HUES6 (cell line): ENCODE measurements at regions not wholly inside any gene's neighbourhood (a gene's known extent, or its start where the extent isn't known, plus 50 kb on each side); places are given as distances from the start of the nearest gene placed in this dataset.

Experiments
- H3K27ac ChIP-seq: 2 replicates; pipeline ENCODE4 v1.7.0; 2013; ENCODE audit warnings: low read depth, mild to moderate bottlenecking, low read length, inconsistent platforms
- H3K27me3 ChIP-seq: 2 replicates; pipeline ENCODE4 v1.6.1; 2013; ENCODE audit warnings: low read length; ENCODE audit not compliant: control insufficient read depth, insufficient read depth
- H3K36me3 ChIP-seq: 2 replicates; pipeline ENCODE4 v1.6.1; 2013; ENCODE audit warnings: low read length; ENCODE audit not compliant: control insufficient read depth, insufficient read depth
- H3K4me1 ChIP-seq: 2 replicates; pipeline ENCODE4 v1.6.1; 2013; ENCODE audit warnings: low read length; ENCODE audit not compliant: control insufficient read depth, insufficient read depth
- H3K4me3 ChIP-seq: 2 replicates; pipeline ENCODE4 v1.5.1; 2013; ENCODE audit warnings: low read depth, low read length
- H3K9ac ChIP-seq: one replicate; pipeline ENCODE4 v1.6.1; 2013; ENCODE audit warnings: mild to moderate bottlenecking, low read length
- H3K9me3 ChIP-seq: 2 replicates; pipeline ENCODE4 v1.6.1; 2013; ENCODE audit warnings: low read depth, low read length; ENCODE audit not compliant: control insufficient read depth, insufficient read depth

GRCh38 chr20:10954908-10955580, 281.2 kb upstream of the JAG1 start:
- Histone ChIP-seq H3K9ac (no peak overlapping the region), H3K36me3 (no peaks in the 10 kb centered on the region), H3K27me3 (no peaks in the 10 kb centered on the region), H3K27ac (no peak overlapping the region), H3K4me1 (0 out of 2 replicates have a peak, but pooled peaks cover 1% of the 10 kb centered on the region), H3K9me3 (no peaks in the 10 kb centered on the region), H3K4me3 (no peak overlapping the region)

- Histone ChIP-seq H3K27me3 (no peaks in the 10 kb centered on the region), H3K36me3 (no peaks in the 10 kb centered on the region), H3K4me1 (no peaks in the 10 kb centered on the region), H3K4me3 (no peak overlapping the region), H3K9ac (no peak overlapping the region), H3K9me3 (no peaks in the 10 kb centered on the region), H3K27ac (no peak overlapping the region)
Measured at GRCh38 chr20:10958279-10958678, 284.5 kb upstream of the JAG1 start.

- Histone ChIP-seq H3K4me1 (no peaks in the 10 kb centered on the region), H3K9me3 (no peaks in the 10 kb centered on the region), H3K27ac (no peak overlapping the region), H3K36me3 (no peaks in the 10 kb centered on the region), H3K9ac (no peak overlapping the region), H3K4me3 (no peak overlapping the region), H3K27me3 (no peaks in the 10 kb centered on the region)
Measured at GRCh38 chr20:10960416-10960815, 286.6 kb upstream of the JAG1 start.

GRCh38 chr20:10961651-10962288, 288.0 kb upstream of the JAG1 start:
- no peaks in the 10 kb centered on the region for H3K27me3 ChIP-seq
- no peaks in the 10 kb centered on the region for H3K4me1 ChIP-seq
- no peak overlapping the region for H3K4me3 ChIP-seq
- no peaks in the 10 kb centered on the region for H3K9me3 ChIP-seq
- H3K9ac ChIP-seq = no peak overlapping the region
- no peaks in the 10 kb centered on the region for H3K36me3 ChIP-seq
- no peak overlapping the region for H3K27ac ChIP-seq

- no peak overlapping the region for H3K4me3 ChIP-seq
- no peak overlapping the region for H3K27ac ChIP-seq
- no peaks in the 10 kb centered on the region for H3K27me3 ChIP-seq
- H3K4me1 ChIP-seq = no peaks in the 10 kb centered on the region
- H3K36me3 ChIP-seq = no peaks in the 10 kb centered on the region
- no peaks in the 10 kb centered on the region for H3K9me3 ChIP-seq
- H3K9ac ChIP-seq = no peak overlapping the region
Measured at GRCh38 chr20:10962937-10963336, 289.1 kb upstream of the JAG1 start.

- H3K27ac ChIP-seq = no peak overlapping the region
Measured at GRCh38 chr20:10963717-10964266, 290.0 kb upstream of the JAG1 start.

GRCh38 chr20:10965936-10966470, 292.2 kb upstream of the JAG1 start:
- Histone ChIP-seq H3K27me3 (no peaks in the 10 kb centered on the region), H3K4me3 (no peak overlapping the region), H3K9me3 (no peaks in the 10 kb centered on the region), H3K27ac (no peak overlapping the region), H3K9ac (no peak overlapping the region), H3K36me3 (no peaks in the 10 kb centered on the region), H3K4me1 (no peaks in the 10 kb centered on the region)

More at GRCh38 chr20:10963717-10964266, 290.0 kb upstream of the JAG1 start:
- Histone ChIP-seq H3K9ac (no peak overlapping the region), H3K4me1 (no peaks in the 10 kb centered on the region), H3K4me3 (no peak overlapping the region), H3K27me3 (no peaks in the 10 kb centered on the region), H3K9me3 (no peaks in the 10 kb centered on the region), H3K36me3 (no peaks in the 10 kb centered on the region)

- H3K4me3 ChIP-seq = no peak overlapping the region
- H3K9ac ChIP-seq = no peak overlapping the region
- H3K27ac ChIP-seq = no peak overlapping the region
- H3K9me3 ChIP-seq = no peaks in the 10 kb centered on the region
- H3K4me1 ChIP-seq = no peaks in the 10 kb centered on the region
- H3K27me3 ChIP-seq = no peaks in the 10 kb centered on the region
- no peaks in the 10 kb centered on the region for H3K36me3 ChIP-seq
Measured at GRCh38 chr20:10970109-10970508, 296.3 kb upstream of the JAG1 start.

GRCh38 chr20:10971096-10971495, 297.3 kb upstream of the JAG1 start:
- Histone ChIP-seq H3K27ac (no peak overlapping the region), H3K36me3 (no peaks in the 10 kb centered on the region), H3K4me3 (no peak overlapping the region), H3K27me3 (no peaks in the 10 kb centered on the region), H3K9ac (no peak overlapping the region), H3K9me3 (no peaks in the 10 kb centered on the region), H3K4me1 (no peaks in the 10 kb centered on the region)

- Histone ChIP-seq H3K36me3 (no peaks in the 10 kb centered on the region), H3K27me3 (no peaks in the 10 kb centered on the region), H3K9ac (no peak overlapping the region), H3K4me3 (no peak overlapping the region), H3K4me1 (no peaks in the 10 kb centered on the region), H3K27ac (no peak overlapping the region), H3K9me3 (no peaks in the 10 kb centered on the region)
Measured at GRCh38 chr20:10972219-10972860, 298.5 kb upstream of the JAG1 start.

- no peaks in the 10 kb centered on the region for H3K4me1 ChIP-seq
- no peak overlapping the region for H3K9ac ChIP-seq
- H3K36me3 ChIP-seq = no peaks in the 10 kb centered on the region
- H3K27ac ChIP-seq = no peak overlapping the region
- no peaks in the 10 kb centered on the region for H3K27me3 ChIP-seq
- H3K9me3 ChIP-seq = no peaks in the 10 kb centered on the region
- H3K4me3 ChIP-seq = no peak overlapping the region
Measured at GRCh38 chr20:10976051-10976450, 302.3 kb upstream of the JAG1 start.
